ENCODE measurements at regions not wholly inside any gene's neighbourhood (a gene's known extent, or its start where the extent isn't known, plus 50 kb on each side); places are given as distances from the start of the nearest gene placed in this dataset.

- H3K4me1 ChIP-seq (ENCODE audit: control insufficient read depth in 2 of 3, insufficient read depth in 2 of 3, low read depth in 1 of 3, low read length in 3 of 3): no peaks in the 10 kb centered on the region
- H3K9ac ChIP-seq (ENCODE audit: low read length in 3 of 3): no peak overlapping the region
- no peak overlapping the region for H3K27ac ChIP-seq (ENCODE audit: low read depth in 2 of 2, low read length in 2 of 2)
- no peaks in the 10 kb centered on the region for H3K9me3 ChIP-seq (ENCODE audit: control insufficient read depth in 2 of 3, insufficient read depth in 1 of 3, low read length in 3 of 3)
- H3K4me3 ChIP-seq (ENCODE audit: low read length in 3 of 3): no peak overlapping the region
- H3K36me3 ChIP-seq (ENCODE audit: control insufficient read depth in 2 of 3, insufficient read depth in 3 of 3, low read length in 3 of 3): no peaks in the 10 kb centered on the region
- DNase-seq: no peak
- FAIRE-seq: no peak
- H3K27me3 ChIP-seq (ENCODE audit: control insufficient read depth, insufficient read depth, low read length): no peaks in the 10 kb centered on the region
- intact Hi-C loops (cut with DNase I): no loop called here
- no peak for TF ChIP-seq CTCF (IDR thresholded peaks at IDR 0.05; ENCODE audit: borderline replicate concordance, extremely low read depth, insufficient read depth)
Measured at GRCh38 chrX:34764852-34765361, 107.8 kb upstream of the TMEM47 start.

GRCh38 chrX:34768290-34768689 is 111.2 kb upstream of the TMEM47 start:
- Histone ChIP-seq H3K9ac (ENCODE audit: low read length in 3 of 3) (no peak overlapping the region), H3K4me1 (ENCODE audit: control insufficient read depth in 2 of 3, insufficient read depth in 2 of 3, low read depth in 1 of 3, low read length in 3 of 3) (no peaks in the 10 kb centered on the region), H3K36me3 (ENCODE audit: control insufficient read depth in 2 of 3, insufficient read depth in 3 of 3, low read length in 3 of 3) (no peaks in the 10 kb centered on the region), H3K9me3 (ENCODE audit: control insufficient read depth in 2 of 3, insufficient read depth in 1 of 3, low read length in 3 of 3) (no peaks in the 10 kb centered on the region), H3K27ac (ENCODE audit: low read depth in 2 of 2, low read length in 2 of 2) (no peak overlapping the region), H3K4me3 (ENCODE audit: low read length in 3 of 3) (no peak overlapping the region), H3K27me3 (ENCODE audit: control insufficient read depth, insufficient read depth, low read length) (no peaks in the 10 kb centered on the region)
- TF ChIP-seq CTCF (IDR thresholded peaks at IDR 0.05; ENCODE audit: borderline replicate concordance, extremely low read depth, insufficient read depth): no peak
- DNase-seq (no peak), FAIRE-seq (no peak)
- intact Hi-C loops (cut with DNase I): no loop called here

GRCh38 chrX:34770511-34770910 is 113.4 kb upstream of the TMEM47 start:
- DNase-seq: no peak
- no peak for TF ChIP-seq CTCF (IDR thresholded peaks at IDR 0.05; ENCODE audit: borderline replicate concordance, extremely low read depth, insufficient read depth)
- H3K36me3 ChIP-seq (ENCODE audit: control insufficient read depth in 2 of 3, insufficient read depth in 3 of 3, low read length in 3 of 3): no peaks in the 10 kb centered on the region
- no peak overlapping the region for H3K27ac ChIP-seq (ENCODE audit: low read depth in 2 of 2, low read length in 2 of 2)
- H3K4me3 ChIP-seq (ENCODE audit: low read length in 3 of 3): no peak overlapping the region
- no peak overlapping the region for H3K9ac ChIP-seq (ENCODE audit: low read length in 3 of 3)
- intact Hi-C loops (cut with DNase I): no loop called here
- H3K27me3 ChIP-seq (ENCODE audit: control insufficient read depth, insufficient read depth, low read length): no peaks in the 10 kb centered on the region
- no peak for FAIRE-seq
- H3K4me1 ChIP-seq (ENCODE audit: control insufficient read depth in 2 of 3, insufficient read depth in 2 of 3, low read depth in 1 of 3, low read length in 3 of 3): no peaks in the 10 kb centered on the region
- H3K9me3 ChIP-seq (ENCODE audit: control insufficient read depth in 2 of 3, insufficient read depth in 1 of 3, low read length in 3 of 3): no peaks in the 10 kb centered on the region

- no peaks in the 10 kb centered on the region for H3K4me1 ChIP-seq (ENCODE audit: control insufficient read depth in 2 of 3, insufficient read depth in 2 of 3, low read depth in 1 of 3, low read length in 3 of 3)
- no peak for TF ChIP-seq CTCF (IDR thresholded peaks at IDR 0.05; ENCODE audit: borderline replicate concordance, extremely low read depth, insufficient read depth)
- H3K4me3 ChIP-seq (ENCODE audit: low read length in 3 of 3): no peak overlapping the region
- intact Hi-C loops (cut with DNase I): no loop called here
- no peak overlapping the region for H3K27ac ChIP-seq (ENCODE audit: low read depth in 2 of 2, low read length in 2 of 2)
- H3K36me3 ChIP-seq (ENCODE audit: control insufficient read depth in 2 of 3, insufficient read depth in 3 of 3, low read length in 3 of 3): no peaks in the 10 kb centered on the region
- no peaks in the 10 kb centered on the region for H3K27me3 ChIP-seq (ENCODE audit: control insufficient read depth, insufficient read depth, low read length)
- FAIRE-seq (no peak), DNase-seq (no peak)
- no peak overlapping the region for H3K9ac ChIP-seq (ENCODE audit: low read length in 3 of 3)
- H3K9me3 ChIP-seq (ENCODE audit: control insufficient read depth in 2 of 3, insufficient read depth in 1 of 3, low read length in 3 of 3): no peaks in the 10 kb centered on the region
Measured at GRCh38 chrX:34778916-34779315, 121.8 kb upstream of the TMEM47 start.

All from kidney (tissue), 13 donors.